ENCODE measurements at regions not wholly inside any gene's neighbourhood (a gene's known extent, or its start where the extent isn't known, plus 50 kb on each side); places are given as distances from the start of the nearest gene placed in this dataset.

- H3K4me3 ChIP-seq (replicated peaks; ENCODE audit: low read depth, low read length), result no peak overlapping the region
- no peak for DNase-seq (ENCODE audit: low read depth)
- TF ChIP-seq, protein P1, sequence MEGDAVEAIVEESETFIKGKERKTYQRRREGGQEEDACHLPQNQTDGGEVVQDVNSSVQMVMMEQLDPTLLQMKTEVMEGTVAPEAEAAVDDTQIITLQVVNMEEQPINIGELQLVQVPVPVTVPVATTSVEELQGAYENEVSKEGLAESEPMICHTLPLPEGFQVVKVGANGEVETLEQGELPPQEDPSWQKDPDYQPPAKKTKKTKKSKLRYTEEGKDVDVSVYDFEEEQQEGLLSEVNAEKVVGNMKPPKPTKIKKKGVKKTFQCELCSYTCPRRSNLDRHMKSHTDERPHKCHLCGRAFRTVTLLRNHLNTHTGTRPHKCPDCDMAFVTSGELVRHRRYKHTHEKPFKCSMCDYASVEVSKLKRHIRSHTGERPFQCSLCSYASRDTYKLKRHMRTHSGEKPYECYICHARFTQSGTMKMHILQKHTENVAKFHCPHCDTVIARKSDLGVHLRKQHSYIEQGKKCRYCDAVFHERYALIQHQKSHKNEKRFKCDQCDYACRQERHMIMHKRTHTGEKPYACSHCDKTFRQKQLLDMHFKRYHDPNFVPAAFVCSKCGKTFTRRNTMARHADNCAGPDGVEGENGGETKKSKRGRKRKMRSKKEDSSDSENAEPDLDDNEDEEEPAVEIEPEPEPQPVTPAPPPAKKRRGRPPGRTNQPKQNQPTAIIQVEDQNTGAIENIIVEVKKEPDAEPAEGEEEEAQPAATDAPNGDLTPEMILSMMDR (IDR thresholded peaks at IDR 0.05; ENCODE audit: low read length, missing control alignments), result no peak
Observed at GRCh38 chr1:47572731-47573430, 135.0 kb downstream of the FOXD2 start.

DNA sequence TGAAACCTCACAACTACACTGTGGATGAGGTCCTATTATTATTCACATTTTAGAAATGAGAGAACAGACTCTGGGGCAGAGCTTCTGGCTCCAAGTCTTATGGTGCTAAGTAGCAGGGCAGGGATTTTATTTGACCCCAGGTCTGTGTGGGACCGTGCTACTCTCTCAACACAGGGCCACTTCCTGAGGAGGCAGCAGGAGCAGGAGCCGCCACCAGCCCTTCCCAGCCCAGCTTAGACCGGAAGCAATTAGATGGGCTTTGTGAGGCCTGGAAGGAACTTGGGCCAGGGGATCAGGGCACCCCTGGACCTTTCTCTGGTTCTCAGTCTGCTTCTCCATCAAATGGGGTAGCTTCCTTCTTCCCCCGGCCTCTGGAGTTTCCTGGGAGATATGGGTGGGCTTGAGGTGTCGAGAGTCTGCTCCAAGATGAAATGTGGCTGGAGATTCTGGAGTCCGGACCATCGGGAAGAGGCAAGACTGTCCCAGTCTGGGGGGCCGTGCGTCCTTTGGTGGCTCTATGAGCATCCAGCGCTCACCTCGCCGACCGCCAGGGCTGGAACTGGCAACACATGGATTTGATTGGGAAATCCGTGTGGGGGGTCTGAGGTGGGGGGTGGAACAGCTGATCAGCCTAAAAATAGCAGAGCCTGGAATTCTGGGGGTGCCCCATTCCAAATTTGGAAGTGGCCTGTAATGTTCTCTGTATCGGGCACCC is 136.8 kb downstream of the FOXD2 start:
- no peak for DNase-seq (ENCODE audit: low read depth)
- TF ChIP-seq, protein P1 (IDR thresholded peaks at IDR 0.05; ENCODE audit: low read length, missing control alignments), result no peak
- H3K4me3 ChIP-seq (replicated peaks; ENCODE audit: low read depth, low read length), result no peak overlapping the region

DNA sequence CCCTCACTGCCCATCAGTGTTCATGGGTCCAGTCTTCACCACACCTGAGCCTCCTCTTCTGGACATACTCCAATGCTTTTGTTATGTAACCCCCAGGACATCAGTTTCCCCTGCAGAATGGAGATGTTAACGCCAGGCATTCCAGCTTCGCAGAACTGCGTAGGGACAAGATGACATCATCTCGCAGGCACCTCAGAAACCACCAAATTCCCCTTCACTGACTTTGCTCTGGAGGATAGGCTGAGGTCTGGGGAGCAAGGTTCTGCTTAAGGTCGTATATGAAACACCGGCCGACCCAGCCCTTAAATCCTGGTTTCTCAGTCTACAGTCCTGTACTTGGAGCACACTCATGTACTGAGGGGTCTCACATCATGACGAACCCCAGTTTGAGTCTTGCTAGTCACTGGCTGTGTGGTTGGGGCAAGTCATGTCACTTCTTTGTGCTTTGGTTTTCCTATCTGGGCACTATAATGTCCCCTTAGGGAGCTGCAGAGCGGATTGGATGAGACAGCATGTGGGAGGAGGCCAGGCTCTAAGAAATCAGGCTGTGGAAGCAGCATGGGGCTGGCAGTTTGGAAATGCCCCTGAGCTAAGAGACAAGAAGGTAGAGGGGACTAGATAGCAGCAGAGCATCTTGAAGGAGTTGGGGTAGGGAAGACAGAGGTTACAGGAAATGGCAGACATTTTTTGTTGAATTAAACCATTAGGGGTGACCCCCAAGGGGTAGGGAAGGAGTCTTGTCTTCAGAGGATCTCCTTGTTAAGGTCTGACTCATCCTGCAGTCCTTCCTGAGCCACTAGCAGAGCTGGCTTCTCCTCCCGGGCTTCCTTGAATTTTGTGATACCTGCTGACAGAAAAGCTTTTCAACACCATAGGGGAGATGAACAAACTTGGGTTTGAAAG is 138.3 kb downstream of the FOXD2 start:
- TF ChIP-seq, protein P1 (IDR thresholded peaks at IDR 0.05; ENCODE audit: low read length, missing control alignments), result no peak
- no peak for DNase-seq (ENCODE audit: low read depth)
- H3K4me3 ChIP-seq (replicated peaks; ENCODE audit: low read depth, low read length), result no peak overlapping the region

- TF ChIP-seq, protein P1 (IDR thresholded peaks at IDR 0.05; ENCODE audit: low read length, missing control alignments), result no peak
- no peak for DNase-seq (ENCODE audit: low read depth)
- H3K4me3 ChIP-seq (replicated peaks; ENCODE audit: low read depth, low read length), result no peak overlapping the region
Observed at GRCh38 chr1:47576758-47577115, 138.9 kb downstream of the FOXD2 start.

DNA sequence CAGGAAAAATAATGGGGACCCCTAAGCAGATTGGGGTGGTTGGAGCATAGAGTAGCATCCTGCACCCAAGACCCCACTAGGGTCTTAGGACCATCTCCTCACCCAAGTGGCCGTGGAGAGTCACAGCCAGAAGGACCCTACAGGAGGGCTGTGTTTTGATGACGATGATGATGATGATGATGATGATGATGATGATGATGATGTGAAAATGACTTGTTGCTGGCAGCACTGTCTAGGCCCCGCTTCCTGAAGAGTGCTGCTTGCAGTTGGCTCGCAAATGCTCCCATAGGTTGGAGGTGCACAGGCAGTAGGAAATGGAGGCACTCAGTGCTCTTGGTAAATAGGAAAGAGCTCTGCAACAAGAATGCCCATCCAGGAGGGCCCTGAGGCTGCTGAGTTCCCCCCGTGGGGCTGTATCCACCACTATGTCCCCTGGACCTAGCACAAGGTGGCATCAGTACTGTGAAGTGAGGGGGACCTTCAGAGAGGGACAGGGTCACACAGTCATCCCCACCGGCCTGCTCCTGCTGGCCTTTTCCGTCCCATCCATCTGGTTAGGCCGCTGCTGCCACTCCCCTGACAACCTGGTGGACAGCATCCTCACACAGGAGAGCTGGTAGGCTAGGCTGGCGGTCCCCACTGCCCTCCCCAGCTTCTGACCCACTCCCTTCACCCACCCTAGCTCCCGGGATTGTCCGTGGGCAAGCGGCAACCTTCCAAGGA is 139.6 kb downstream of the FOXD2 start:
- TF ChIP-seq, protein P1 (IDR thresholded peaks at IDR 0.05; ENCODE audit: low read length, missing control alignments), result no peak
- DNase-seq (ENCODE audit: low read depth), result no peak

DNA sequence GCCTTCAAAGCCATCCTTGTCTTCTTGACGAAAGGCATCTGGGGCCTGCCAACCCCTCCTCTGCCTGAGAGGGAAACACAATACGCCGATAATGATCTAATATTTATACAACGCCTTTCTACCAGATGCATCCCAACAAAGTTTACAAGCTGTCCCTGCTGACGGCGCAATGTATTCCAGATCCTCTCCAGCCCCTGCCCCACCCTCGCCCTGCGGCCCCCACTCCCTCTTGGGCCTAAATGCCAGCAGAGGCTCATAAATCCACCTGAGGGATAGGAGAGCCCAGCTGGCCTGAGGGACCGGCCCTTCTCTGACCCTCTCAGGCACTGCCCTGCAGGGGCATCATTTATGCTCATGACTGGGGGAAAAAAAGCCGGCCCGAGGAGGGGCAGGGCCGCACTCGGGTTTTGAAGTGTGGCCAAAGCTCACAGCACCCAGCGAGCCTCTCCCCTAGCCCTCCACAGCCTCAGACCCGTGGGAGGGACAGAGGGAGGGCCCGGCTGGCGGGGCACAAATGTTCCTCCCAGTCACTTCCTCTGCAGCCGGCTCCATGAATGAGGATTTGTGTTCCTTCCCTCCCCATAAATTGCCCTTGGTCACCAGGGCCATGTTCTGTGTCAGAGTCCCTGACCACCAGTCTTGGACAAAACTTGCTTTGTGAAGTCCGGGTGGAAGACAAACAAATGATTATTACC is 140.3 kb downstream of the FOXD2 start:
- TF ChIP-seq, protein P1 (IDR thresholded peaks at IDR 0.05; ENCODE audit: low read length, missing control alignments), result no peak
- no peak for DNase-seq (ENCODE audit: low read depth)
- no peak overlapping the region for H3K4me3 ChIP-seq (replicated peaks; ENCODE audit: low read depth, low read length)

More for the DNA sequence above, 139.6 kb downstream of the FOXD2 start:
- H3K4me3 ChIP-seq (replicated peaks; ENCODE audit: low read depth, low read length), result no peak overlapping the region

Data from fibroblast of pulmonary artery (primary cell).